Uterus (tissue), 2 donors: ENCODE measurements at regions not wholly inside any gene's neighbourhood (a gene's known extent, or its start where the extent isn't known, plus 50 kb on each side); places are given as distances from the start of the nearest gene placed in this dataset.
"Not testable (repeated sequence)": the region's sequence is repeated elsewhere in the genome, so short reads cannot be mapped to it uniquely, and the experiment has no call there.

Source experiments
- CTCF ChIP-seq, 4 experiments: fragments of 200-600 bp in 2 of 4; fragments of 450-650 bp in 2 of 4; sonication (generic) in 2 of 4; IDR thresholded peaks; one replicate each; pipeline ENCODE4 v1.5.1; 2016 to 2019; ENCODE audit warnings: antibody characterized with exemption in 4 of 4, mild to moderate bottlenecking in 2 of 4, moderate library complexity in 1 of 4
- POLR2A ChIP-seq, 2 donors: fragments of 450-650 bp; IDR thresholded peaks; one replicate each; pipeline ENCODE4 v1.6.1; 2016; ENCODE audit warnings: antibody characterized with exemption in 2 of 2, mild to moderate bottlenecking in 1 of 2, moderate library complexity in 1 of 2

DNA sequence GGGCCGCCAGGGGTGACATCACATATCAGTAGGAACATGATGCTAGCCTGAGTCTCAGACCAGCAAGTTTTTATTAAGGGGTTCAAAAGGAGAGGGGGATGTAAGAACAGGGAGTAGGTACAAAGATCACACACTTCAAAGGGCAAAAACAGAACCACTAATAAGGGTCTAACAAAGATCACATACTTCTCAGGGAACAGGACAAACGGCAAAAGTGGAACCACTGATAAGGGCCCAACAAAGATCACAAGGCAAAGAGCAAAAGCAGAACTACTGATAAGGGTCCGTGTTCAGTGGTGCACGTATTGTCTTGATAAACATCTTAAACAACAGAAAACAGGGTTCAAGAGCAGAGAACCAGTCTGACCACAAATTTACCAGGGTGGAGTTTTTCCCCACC, 107.0 kb downstream of the CCNG2 start:
- not testable (repeated sequence) for TF ChIP-seq CTCF, POLR2A (IDR thresholded peaks at IDR 0.05)
